A549 (cell line): ENCODE measurements at regions not wholly inside any gene's neighbourhood (a gene's known extent, or its start where the extent isn't known, plus 50 kb on each side); places are given as distances from the start of the nearest gene placed in this dataset.

Experiments
- CBX8 ChIP-seq: fragments of 200-600 bp; sonication (generic); IDR thresholded peaks from 2 replicates; pipeline ENCODE4 v1.6.1; 2016
- CEBPB ChIP-seq, 2 experiments: fragments of >200 bp in 1 of 2; sonication (Bioruptor Twin) in 1 of 2; formaldehyde crosslinking in 1 of 2; IDR thresholded peaks; 2 replicates each; pipeline ENCODE4 v1.6.1; 2012 to 2016
- CHD2 ChIP-seq: fragments of 150-350 bp; IDR thresholded peaks from 2 replicates; pipeline ENCODE4 v1.6.1; 2014; ENCODE audit warnings: low read length; ENCODE audit not compliant: partially characterized antibody
- CTCF ChIP-seq: fragments of >200 bp; sonication (Bioruptor Twin); formaldehyde crosslinking; IDR thresholded peaks from 3 replicates; pipeline ENCODE4 v1.5.1; 2016
- ESRRA ChIP-seq: fragments of 150-350 bp; IDR thresholded peaks from 2 replicates; pipeline ENCODE4 v1.6.1; 2014; ENCODE audit warnings: mild to moderate bottlenecking, low read length, borderline replicate concordance
- HDAC2 ChIP-seq: fragments of 200-600 bp; sonication (generic); IDR thresholded peaks from 2 replicates; pipeline ENCODE4 v1.6.1; 2016
- MYC ChIP-seq: IDR thresholded peaks from 2 replicates; pipeline ENCODE4 v1.6.1; 2012; ENCODE audit warnings: mild to moderate bottlenecking, inconsistent platforms, low read length, improper control_type of control experiment, borderline replicate concordance
- POLR2A ChIP-seq: IDR thresholded peaks from 2 replicates; pipeline ENCODE4 v1.6.1; 2012; ENCODE audit warnings: mild to moderate bottlenecking, low read length
- RAD21 ChIP-seq, 2 experiments: fragments of >200 bp in 1 of 2; sonication (Bioruptor Twin) in 1 of 2; formaldehyde crosslinking in 1 of 2; IDR thresholded peaks in 1 of 2; conservative IDR thresholded peaks in 1 of 2; 2 replicates in 1 of 2; 3 replicates in 1 of 2; pipeline ENCODE4 v1.6.1; 2012 to 2018; ENCODE audit warnings: inconsistent platforms in 1 of 2
- RNF2 ChIP-seq: fragments of 200-600 bp; sonication (generic); IDR thresholded peaks from 2 replicates; pipeline ENCODE4 v1.6.1; 2016; ENCODE audit warnings: low read depth, mild to moderate bottlenecking, antibody characterized with exemption, moderate library complexity, borderline replicate concordance
- ZFP36 ChIP-seq: fragments of 450-650 bp; IDR thresholded peaks from 2 replicates; pipeline ENCODE4 v1.6.1; 2014; ENCODE audit warnings: borderline replicate concordance; ENCODE audit not compliant: partially characterized antibody
- TF ChIP-seq, protein P1 (sequence below): fragments of 450-650 bp; IDR thresholded peaks from 2 replicates; pipeline ENCODE4 v1.6.1; 2014; ENCODE audit warnings: antibody characterized with exemption
- TF ChIP-seq, protein P2 (sequence below): IDR thresholded peaks from 2 replicates; pipeline ENCODE4 v1.6.1; 2012; ENCODE audit warnings: low read depth, borderline replicate concordance

GRCh38 chr1:112239683-112240330, 156.2 kb upstream of the CTTNBP2NL start:
- TF ChIP-seq ZFP36, result no peak
- no peak for TF ChIP-seq RNF2
- TF ChIP-seq RAD21 (conservative IDR thresholded peaks at IDR 0.05 in 1 of 2, IDR thresholded peaks at IDR 0.05 in 1 of 2), result no peak
- no peak for TF ChIP-seq CHD2
- TF ChIP-seq MYC, result no peak
- no peak for TF ChIP-seq CTCF
- no peak for TF ChIP-seq CEBPB (IDR thresholded peaks at IDR 0.05)
- no peak for TF ChIP-seq CBX8
- TF ChIP-seq, protein P1, sequence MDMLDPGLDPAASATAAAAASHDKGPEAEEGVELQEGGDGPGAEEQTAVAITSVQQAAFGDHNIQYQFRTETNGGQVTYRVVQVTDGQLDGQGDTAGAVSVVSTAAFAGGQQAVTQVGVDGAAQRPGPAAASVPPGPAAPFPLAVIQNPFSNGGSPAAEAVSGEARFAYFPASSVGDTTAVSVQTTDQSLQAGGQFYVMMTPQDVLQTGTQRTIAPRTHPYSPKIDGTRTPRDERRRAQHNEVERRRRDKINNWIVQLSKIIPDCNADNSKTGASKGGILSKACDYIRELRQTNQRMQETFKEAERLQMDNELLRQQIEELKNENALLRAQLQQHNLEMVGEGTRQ, result no peak
- no peak for TF ChIP-seq ESRRA
- TF ChIP-seq HDAC2, result no peak
- TF ChIP-seq, protein P2, sequence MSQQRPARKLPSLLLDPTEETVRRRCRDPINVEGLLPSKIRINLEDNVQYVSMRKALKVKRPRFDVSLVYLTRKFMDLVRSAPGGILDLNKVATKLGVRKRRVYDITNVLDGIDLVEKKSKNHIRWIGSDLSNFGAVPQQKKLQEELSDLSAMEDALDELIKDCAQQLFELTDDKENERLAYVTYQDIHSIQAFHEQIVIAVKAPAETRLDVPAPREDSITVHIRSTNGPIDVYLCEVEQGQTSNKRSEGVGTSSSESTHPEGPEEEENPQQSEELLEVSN, result no peak
- TF ChIP-seq POLR2A, result no peak
